ENCODE measurements at regions not wholly inside any gene's neighbourhood (a gene's known extent, or its start where the extent isn't known, plus 50 kb on each side); places are given as distances from the start of the nearest gene placed in this dataset.

GRCh38 chr14:27890259-27890658, 876.3 kb upstream of the FOXG1 start:
- TF ChIP-seq CTCF (IDR thresholded peaks at IDR 0.05) (no peak), EZH2 (IDR thresholded peaks at IDR 0.05; ENCODE audit: borderline replicate concordance, insufficient read depth, low read depth, low read length, poor library complexity, severe bottlenecking) (no peak)
